GM10248 (cell line): ENCODE measurements at regions not wholly inside any gene's neighbourhood (a gene's known extent, or its start where the extent isn't known, plus 50 kb on each side); places are given as distances from the start of the nearest gene placed in this dataset.

Experiments used
- CTCF ChIA-PET: fragments of 300-600 bp; sonication (Branson Sonifier 250); formaldehyde crosslinking; extraction: SDS; loops from one replicate; lab custom pipeline; 2021; ENCODE audit warnings: antibody characterized with exemption; lab: Yijun Ruan, JAX
- POLR2A ChIA-PET: fragments of 350-650 bp; sonication (Branson Sonifier 250); formaldehyde crosslinking; extraction: SDS; loops from one replicate; lab custom pipeline; 2020; ENCODE audit warnings: antibody characterized with exemption; lab: Yijun Ruan, JAX
- DNase-seq: peaks from one replicate; pipeline ENCODE4 v3.0.0; 2012; ENCODE audit errors: extremely low spot score
- CTCF ChIP-seq: IDR thresholded peaks from 2 replicates; pipeline ENCODE4 v1.5.1; 2012; ENCODE audit warnings: mild to moderate bottlenecking, low read depth; ENCODE audit errors: extremely low read depth, missing control alignments, control extremely low read depth

- DNase-seq, result no peak
- POLR2A ChIA-PET, result no interaction called here
- TF ChIP-seq CTCF, result no peak
- CTCF ChIA-PET, result no interaction called here
Observed at GRCh38 chr2:58655152-58655551, 414.0 kb upstream of the FANCL start.

- POLR2A ChIA-PET, result no interaction called here
Observed at GRCh38 chr2:58651930-58652329, 410.8 kb upstream of the FANCL start.

GRCh38 chr2:58650781-58651180, 409.7 kb upstream of the FANCL start:
- TF ChIP-seq CTCF, result no peak
- no peak for DNase-seq
- CTCF ChIA-PET, result no interaction called here
- POLR2A ChIA-PET, result no interaction called here

More at GRCh38 chr2:58651930-58652329, 410.8 kb upstream of the FANCL start:
- DNase-seq, result no peak
- TF ChIP-seq CTCF, result no peak
- CTCF ChIA-PET, result interaction anchor here (2.2 kb wide), 1 partner anchor 12 kb away, joined by 6 read pairs; no protein-coding TSS in a partner anchor

- ChIA-PET POLR2A (no interaction called here), CTCF (interaction anchor here (1.4 kb wide), 1 partner anchor 37 kb away, joined by 5 read pairs; no protein-coding TSS in a partner anchor)
- DNase-seq, result no peak
- TF ChIP-seq CTCF, result no peak
Observed at GRCh38 chr2:58649756-58650155, 408.6 kb upstream of the FANCL start.

DNA sequence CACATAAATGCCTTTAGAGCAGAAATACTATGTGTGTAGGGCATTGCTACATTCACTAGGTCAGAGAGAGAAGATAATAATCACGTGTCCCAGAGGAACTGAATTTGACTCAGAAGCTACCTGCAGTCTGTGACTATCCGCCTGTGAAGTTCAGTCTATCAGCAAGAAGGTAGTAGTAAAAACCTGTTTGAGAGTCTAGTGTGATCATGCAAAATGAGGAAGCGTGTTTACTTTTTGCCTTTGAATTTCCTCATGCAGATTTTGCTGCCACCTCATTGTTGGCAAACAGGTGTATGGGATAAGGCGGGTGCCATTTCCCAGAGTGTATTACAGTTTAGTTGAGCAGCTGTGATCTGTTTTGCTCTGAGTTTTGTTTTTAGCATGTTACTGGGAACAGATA, 403.9 kb upstream of the FANCL start:
- POLR2A ChIA-PET, result no interaction called here
- no peak for DNase-seq
- TF ChIP-seq CTCF, result no peak
- CTCF ChIA-PET, result no interaction called here

DNA sequence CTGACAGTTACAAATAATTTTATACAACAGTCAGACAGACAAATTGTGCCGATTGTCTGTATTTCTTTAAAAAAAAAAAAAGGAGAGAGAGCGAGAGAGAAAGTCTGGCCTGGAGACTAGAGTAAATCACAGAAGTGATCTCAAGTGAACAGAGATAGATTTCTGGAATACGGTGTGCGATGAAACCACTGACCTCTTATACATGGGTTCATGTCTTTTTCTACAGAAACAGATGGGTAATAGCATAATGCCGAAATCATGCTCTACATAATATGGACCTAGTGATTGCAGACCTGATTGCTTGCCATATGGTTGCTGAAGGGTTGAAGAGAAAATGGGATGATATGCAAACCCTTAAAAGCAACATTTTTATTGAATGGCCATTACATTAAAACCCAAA, 403.3 kb upstream of the FANCL start:
- CTCF ChIA-PET, result no interaction called here
- no peak for DNase-seq
- POLR2A ChIA-PET, result no interaction called here
- no peak for TF ChIP-seq CTCF

GRCh38 chr2:58641001-58641400, 399.9 kb upstream of the FANCL start:
- TF ChIP-seq CTCF, result no peak
- ChIA-PET POLR2A (no interaction called here), CTCF (no interaction called here)
- DNase-seq, result no peak
